Breast epithelium (tissue), 4 donors: ENCODE measurements at regions not wholly inside any gene's neighbourhood (a gene's known extent, or its start where the extent isn't known, plus 50 kb on each side); places are given as distances from the start of the nearest gene placed in this dataset.
A peak's percentile ranks its signal among the peaks of the same experiment; 100 is the strongest.
"Not testable (repeated sequence)": the region's sequence is repeated elsewhere in the genome, so short reads cannot be mapped to it uniquely, and the experiment has no call there.

Experiments used
- DNase-seq, 2 donors: peaks; one replicate each; pipeline ENCODE4 v3.0.0-alpha.2; 2019; ENCODE audit warnings: low spot score in 2 of 2
- H3K27ac ChIP-seq, 2 donors: fragments of 200-600 bp; sonication (generic) in 1 of 2; one replicate each; pipeline ENCODE4 v1.5.1; 2016 to 2019; ENCODE audit warnings: mild to moderate bottlenecking in 1 of 2
- H3K27me3 ChIP-seq, 2 donors: fragments of 200-600 bp; sonication (generic) in 1 of 2; one replicate each; pipeline versions ENCODE4 v1.5.1 to v1.6.0; 2017 to 2019; ENCODE audit warnings: control low read depth in 1 of 2, mild to moderate bottlenecking in 1 of 2
- H3K36me3 ChIP-seq: fragments of 200-600 bp; one replicate; pipeline ENCODE4 v1.5.1; 2019
- H3K4me1 ChIP-seq, 2 donors: fragments of 200-600 bp; sonication (generic); one replicate each; pipeline ENCODE4 v1.5.1; 2016 to 2019; ENCODE audit warnings: control low read depth in 1 of 2
- H3K4me3 ChIP-seq, 3 donors: fragments of 200-600 bp; sonication (generic); 1 replicate in 2 of 3; 2 replicates in 1 of 3; pipeline ENCODE4 v1.5.1; 2016 to 2019; ENCODE audit warnings: mild to moderate bottlenecking in 3 of 3, moderate library complexity in 2 of 3
- H3K9me3 ChIP-seq, 2 donors: fragments of 200-600 bp; sonication (generic) in 1 of 2; one replicate each; pipeline ENCODE4 v1.5.1; 2016 to 2019; ENCODE audit warnings: control low read depth in 1 of 2
- intact Hi-C: fragments of 100-400 bp; cut with DNase I; formaldehyde crosslinking; loops from one replicate; pipeline ENCODE4 v1.15.1; 2023; ENCODE audit warnings: low total_unique reads

DNA sequence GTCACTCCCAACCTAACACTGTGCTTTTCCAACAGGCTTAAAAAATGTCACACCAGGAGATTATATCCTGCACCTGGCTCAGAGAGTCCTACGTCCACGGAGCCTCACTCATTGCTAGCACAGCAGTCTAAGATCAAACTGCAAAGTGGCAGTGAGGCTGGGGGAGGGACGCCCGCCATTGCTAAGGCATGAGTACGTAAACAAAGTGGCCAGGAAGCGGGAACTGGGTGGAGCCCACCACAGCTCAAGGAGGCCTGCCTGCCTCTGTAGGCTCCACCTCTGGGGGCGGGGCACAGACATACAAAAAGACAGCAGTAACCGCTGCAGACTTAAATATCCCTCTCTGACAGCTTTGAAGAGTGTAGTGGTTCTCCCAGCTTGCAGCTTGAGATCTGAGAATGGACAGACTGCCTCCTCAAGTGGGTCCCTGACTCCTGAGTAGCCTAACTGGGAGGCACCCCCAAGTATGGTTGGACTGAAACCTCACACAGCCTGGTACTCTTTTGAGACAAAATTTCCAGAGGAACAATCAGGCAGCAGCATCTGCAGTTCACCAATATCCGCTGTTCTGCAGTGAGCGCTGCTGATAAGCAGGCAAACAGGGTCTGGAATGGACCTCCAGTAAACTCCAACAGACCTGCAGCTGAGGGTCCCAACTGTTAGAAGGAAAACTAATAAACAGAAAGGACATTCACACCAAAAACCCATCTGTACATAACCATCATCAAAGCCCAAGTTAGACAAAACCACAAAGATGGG is 2986.4 kb upstream of the OR11H1 start:
- H3K4me1 ChIP-seq, DNase-seq, H3K9me3 ChIP-seq, intact Hi-C loops, H3K27me3 ChIP-seq, H3K4me3 ChIP-seq, H3K27ac ChIP-seq, H3K36me3 ChIP-seq: not testable (repeated sequence)

DNA sequence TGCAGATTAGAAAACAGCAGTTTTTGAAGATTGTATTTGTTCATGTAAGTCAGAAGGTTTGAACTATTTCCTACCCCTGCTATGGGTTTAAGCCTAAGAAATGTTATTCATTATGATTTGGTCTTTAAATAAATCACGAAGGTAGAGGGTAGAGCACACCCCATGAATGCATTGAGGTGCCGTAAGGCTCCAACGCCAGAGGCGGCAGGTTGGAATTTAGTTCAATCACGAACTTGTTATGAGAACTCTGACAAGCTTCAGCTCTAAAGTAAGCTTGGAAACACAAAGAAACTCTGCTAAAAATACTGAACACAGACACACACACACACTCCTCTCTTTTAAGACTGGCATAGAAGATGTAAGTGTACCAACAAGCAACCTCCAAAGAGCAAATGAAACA is 2974.6 kb upstream of the OR11H1 start:
- H3K9me3 ChIP-seq, H3K27ac ChIP-seq, H3K4me3 ChIP-seq, H3K4me1 ChIP-seq, intact Hi-C loops, H3K27me3 ChIP-seq, DNase-seq, H3K36me3 ChIP-seq: not testable (repeated sequence)

DNA sequence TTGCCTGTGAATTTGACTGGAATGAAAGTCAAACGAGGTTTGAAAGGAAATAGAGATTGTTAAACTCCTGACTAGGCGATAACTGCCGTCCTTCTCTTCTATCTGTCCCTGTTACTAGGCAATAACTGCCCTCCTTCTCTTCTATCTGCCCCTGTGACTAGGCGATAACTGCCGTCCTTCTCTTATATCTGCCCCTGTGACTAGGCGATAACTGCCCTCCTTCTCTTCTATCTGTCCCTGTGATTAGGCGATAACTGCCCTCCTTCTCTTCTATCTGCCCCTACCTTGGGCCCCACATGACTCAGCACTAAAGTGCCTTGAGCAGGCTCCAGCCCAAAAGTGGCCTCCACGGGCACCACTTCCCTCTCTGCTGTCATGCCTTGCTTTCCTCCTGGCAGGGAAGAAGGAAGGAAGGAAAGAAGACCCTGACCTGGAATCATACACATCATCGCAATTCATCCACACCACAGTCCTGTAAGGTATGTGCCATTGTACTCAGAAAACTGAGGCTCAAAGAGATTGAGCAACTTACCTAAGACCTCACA is 2973.3 kb upstream of the OR11H1 start:
- H3K9me3 ChIP-seq, DNase-seq, intact Hi-C loops, H3K4me1 ChIP-seq, H3K27me3 ChIP-seq, H3K4me3 ChIP-seq, H3K36me3 ChIP-seq, H3K27ac ChIP-seq: not testable (repeated sequence)

DNA sequence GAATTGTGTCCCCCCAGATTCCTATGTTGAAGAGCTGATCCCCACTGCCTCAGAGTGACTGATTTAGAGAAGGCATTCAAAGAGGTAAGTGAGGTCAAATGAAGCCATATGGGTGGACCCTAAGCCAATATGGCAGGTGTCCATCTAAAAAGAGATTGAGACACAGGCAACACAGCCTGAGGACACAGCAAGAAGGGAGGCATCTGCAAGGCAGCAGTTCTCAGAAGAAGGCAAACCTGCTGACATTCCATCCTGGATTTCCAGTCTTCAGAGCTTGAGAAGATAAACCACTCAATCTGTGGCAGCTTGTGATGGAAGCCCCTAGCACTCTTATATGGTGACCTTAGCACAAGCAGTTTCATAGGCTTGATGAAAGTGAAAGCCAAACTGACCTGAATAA is 2956.5 kb upstream of the OR11H1 start:
- H3K4me1 ChIP-seq, H3K27ac ChIP-seq, H3K4me3 ChIP-seq, H3K36me3 ChIP-seq, DNase-seq, H3K9me3 ChIP-seq, intact Hi-C loops, H3K27me3 ChIP-seq: not testable (repeated sequence)

DNA sequence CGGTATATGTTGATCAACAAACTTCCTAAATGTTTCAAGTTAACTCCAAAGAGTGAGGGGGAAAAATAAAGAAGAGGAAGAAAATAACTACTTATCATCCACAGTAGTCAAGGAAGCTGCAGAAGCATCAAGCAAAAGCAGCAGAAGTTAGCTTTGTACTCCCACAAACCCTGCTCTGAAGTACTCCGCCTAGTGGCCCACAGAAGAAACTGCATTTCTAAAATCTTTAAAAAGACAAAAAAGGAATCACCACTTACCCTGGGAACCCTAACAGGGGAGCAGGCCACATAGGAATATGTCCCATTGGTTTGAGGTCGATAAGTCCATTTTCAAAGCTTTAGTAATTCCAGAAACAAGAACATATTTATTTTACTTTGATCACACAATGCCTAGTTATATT is 2948.3 kb upstream of the OR11H1 start:
- intact Hi-C loops, H3K27me3 ChIP-seq, DNase-seq, H3K4me3 ChIP-seq, H3K9me3 ChIP-seq, H3K36me3 ChIP-seq, H3K4me1 ChIP-seq, H3K27ac ChIP-seq: not testable (repeated sequence)

DNA sequence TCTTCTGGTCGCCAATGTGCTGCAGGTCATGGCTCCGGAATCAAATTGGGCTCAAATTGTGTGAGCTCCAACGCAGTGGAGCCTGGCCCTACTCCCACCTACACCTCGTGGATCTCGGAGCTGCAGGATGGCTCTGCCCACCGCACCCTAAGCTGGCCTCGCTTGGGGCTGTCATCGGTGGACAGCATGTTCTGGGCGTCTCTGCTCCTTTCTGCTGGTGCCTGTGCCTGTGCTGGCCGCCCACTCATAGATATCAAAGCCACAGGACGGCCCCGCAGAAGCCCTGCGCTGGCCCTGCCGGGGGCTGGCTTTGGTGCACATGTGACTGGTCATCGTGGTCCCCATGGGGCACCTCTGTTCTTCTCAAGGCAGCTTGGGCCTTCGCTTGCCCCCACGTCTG is 2943.5 kb upstream of the OR11H1 start:
- H3K4me1 ChIP-seq, H3K9me3 ChIP-seq, DNase-seq, H3K27ac ChIP-seq, intact Hi-C loops, H3K4me3 ChIP-seq, H3K27me3 ChIP-seq, H3K36me3 ChIP-seq: not testable (repeated sequence)

DNA sequence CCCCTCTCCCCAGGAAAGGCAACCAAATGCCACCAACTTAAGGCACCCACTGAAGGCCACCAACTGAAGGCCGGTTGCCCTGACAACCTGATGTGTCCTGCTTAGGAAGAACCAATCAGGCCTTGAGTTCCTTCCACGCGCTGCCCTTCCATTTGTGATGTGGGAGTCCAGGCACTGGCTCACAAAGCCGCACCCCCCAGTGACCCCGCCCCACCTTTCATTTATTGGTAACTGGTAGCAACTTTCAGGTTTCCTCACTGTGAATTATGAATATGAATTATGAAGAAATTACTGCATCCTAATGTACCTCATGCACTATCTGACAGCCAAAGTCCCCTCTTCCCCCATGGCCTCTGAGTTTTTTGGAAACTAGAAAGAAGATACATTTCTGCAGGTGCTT is 2943.1 kb upstream of the OR11H1 start:
- H3K9me3 ChIP-seq, H3K36me3 ChIP-seq, H3K4me3 ChIP-seq, intact Hi-C loops, H3K27me3 ChIP-seq, DNase-seq, H3K27ac ChIP-seq, H3K4me1 ChIP-seq: not testable (repeated sequence)

DNA sequence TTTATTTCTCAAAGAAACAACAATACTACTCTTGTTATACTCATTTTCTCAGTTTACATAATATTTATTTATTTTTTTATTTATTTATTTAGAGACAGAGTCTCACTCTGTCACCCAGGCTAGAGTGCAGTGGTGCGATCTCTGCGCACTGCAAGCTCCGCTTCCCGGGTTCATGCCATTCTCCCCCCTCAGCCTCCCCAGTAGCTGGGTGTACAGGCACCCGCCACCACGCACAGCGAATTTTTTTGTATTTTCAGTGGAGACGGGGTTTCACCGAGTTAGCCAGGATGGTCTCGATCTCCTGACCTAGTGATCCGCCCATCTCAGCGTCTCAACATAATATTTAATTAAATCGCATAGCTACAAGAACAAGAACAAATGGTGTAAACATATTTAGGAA is 2932.3 kb upstream of the OR11H1 start:
- H3K9me3 ChIP-seq = peaks cover 16 to 58% of the 10 kb centered on the region in 2 donors
- H3K27ac ChIP-seq, intact Hi-C loops, H3K4me1 ChIP-seq, H3K36me3 ChIP-seq, DNase-seq, H3K4me3 ChIP-seq, H3K27me3 ChIP-seq: not testable (repeated sequence)

DNA sequence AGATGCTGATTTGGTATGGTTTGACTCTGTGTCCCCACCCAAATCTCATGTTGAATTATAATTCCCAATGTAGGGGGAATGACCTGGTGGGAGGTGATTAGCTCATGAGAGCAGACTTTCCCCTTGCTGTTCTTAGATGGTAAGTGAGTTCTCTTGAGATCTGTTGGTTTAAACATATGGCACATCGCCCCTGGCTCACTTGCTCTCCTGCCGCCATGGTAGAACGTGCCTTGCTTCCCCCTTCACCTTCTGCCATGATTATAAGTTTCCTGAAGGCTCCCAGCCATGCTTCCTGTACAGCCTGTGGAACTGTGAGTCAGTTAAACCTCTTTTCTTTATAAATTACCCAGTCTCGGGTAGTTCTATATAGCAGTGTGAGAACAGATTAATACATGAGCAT is 2930.2 kb upstream of the OR11H1 start:
- H3K4me1 ChIP-seq, intact Hi-C loops, H3K36me3 ChIP-seq, H3K4me3 ChIP-seq, H3K27ac ChIP-seq, H3K27me3 ChIP-seq, DNase-seq: not testable (repeated sequence)
- peaks cover 24 to 58% of the 10 kb centered on the region in 2 donors for H3K9me3 ChIP-seq

DNA sequence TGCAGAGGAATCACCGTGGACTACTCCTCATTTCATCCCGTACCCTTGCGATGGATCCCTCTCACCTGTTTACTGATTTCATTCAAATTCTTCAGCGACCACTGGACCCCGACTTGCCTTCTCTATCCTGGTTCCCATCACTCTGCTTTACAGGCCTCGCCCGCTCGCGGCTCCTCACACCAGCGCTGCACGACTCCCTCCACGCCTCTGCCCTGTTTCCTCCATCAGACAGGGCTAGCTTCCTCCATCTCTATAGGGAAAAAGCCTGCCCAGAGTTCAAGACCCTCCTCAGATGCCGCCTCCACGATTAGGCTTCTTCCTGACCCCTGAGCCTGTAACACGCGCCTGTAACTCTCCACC is 2926.5 kb upstream of the OR11H1 start:
- H3K27ac ChIP-seq, intact Hi-C loops, H3K27me3 ChIP-seq, H3K36me3 ChIP-seq, H3K4me1 ChIP-seq, DNase-seq: not testable (repeated sequence)
- H3K4me3 ChIP-seq = peak overlapping the region in 2 of 3 donors; percentile 24 to 47
- H3K9me3 ChIP-seq = peaks cover 12 to 39% of the 10 kb centered on the region in 2 donors
